ENCODE measurements at regions not wholly inside any gene's neighbourhood (a gene's known extent, or its start where the extent isn't known, plus 50 kb on each side); places are given as distances from the start of the nearest gene placed in this dataset.

GRCh38 chr9:81082221-81082620, 607.1 kb downstream of the TLE1 start:
- Histone ChIP-seq H3K27me3 (no peaks in the 10 kb centered on the region), H3K4me3 (no peak overlapping the region), H3K27ac (no peak overlapping the region), H3K9me3 (no peaks in the 10 kb centered on the region), H3K4me1 (no peaks in the 10 kb centered on the region), H3K36me3 (no peaks in the 10 kb centered on the region)
- ATAC-seq, result no peak
- in situ Hi-C loops (cut with MboI; ENCODE audit: low sequenced_read_pairs in 4 of 4) (no loop called here), intact Hi-C loops (cut with DNase I; ENCODE audit: low total_unique reads) (no loop called here)
- TF ChIP-seq CTCF (IDR thresholded peaks at IDR 0.05 in 4 of 5, conservative IDR thresholded peaks at IDR 0.05 in 1 of 5), result no peak
- TF ChIP-seq POLR2A (IDR thresholded peaks at IDR 0.05), result no peak
- no peak for DNase-seq

GRCh38 chr9:81080900-81081299, 608.4 kb downstream of the TLE1 start:
- H3K4me3 ChIP-seq, result no peak overlapping the region
- in situ Hi-C loops (cut with MboI; ENCODE audit: low sequenced_read_pairs in 4 of 4), result no loop called here
- no peaks in the 10 kb centered on the region for H3K9me3 ChIP-seq
- no peaks in the 10 kb centered on the region for H3K36me3 ChIP-seq
- DNase-seq (no peak), ATAC-seq (no peak)
- no peak overlapping the region for H3K27ac ChIP-seq
- intact Hi-C loops (cut with DNase I; ENCODE audit: low total_unique reads), result no loop called here
- H3K4me1 ChIP-seq, result no peaks in the 10 kb centered on the region
- TF ChIP-seq CTCF (IDR thresholded peaks at IDR 0.05 in 4 of 5, conservative IDR thresholded peaks at IDR 0.05 in 1 of 5) (no peak), POLR2A (IDR thresholded peaks at IDR 0.05) (no peak)
- no peaks in the 10 kb centered on the region for H3K27me3 ChIP-seq

GRCh38 chr9:81080185-81080584, 609.2 kb downstream of the TLE1 start:
- no peak for DNase-seq
- in situ Hi-C loops (cut with MboI; ENCODE audit: low sequenced_read_pairs in 4 of 4), result no loop called here

GRCh38 chr9:81079055-81079454, 610.3 kb downstream of the TLE1 start:
- intact Hi-C loops (cut with DNase I; ENCODE audit: low total_unique reads) (no loop called here), in situ Hi-C loops (cut with MboI; ENCODE audit: low sequenced_read_pairs in 4 of 4) (no loop called here)
- TF ChIP-seq CTCF (IDR thresholded peaks at IDR 0.05 in 4 of 5, conservative IDR thresholded peaks at IDR 0.05 in 1 of 5), result no peak
- TF ChIP-seq POLR2A (IDR thresholded peaks at IDR 0.05), result no peak
- H3K4me3 ChIP-seq, result no peak overlapping the region
- no peak overlapping the region for H3K27ac ChIP-seq
- DNase-seq (no peak), ATAC-seq (no peak)
- H3K27me3 ChIP-seq, result no peaks in the 10 kb centered on the region
- H3K4me1 ChIP-seq, result no peaks in the 10 kb centered on the region
- no peaks in the 10 kb centered on the region for H3K36me3 ChIP-seq
- H3K9me3 ChIP-seq, result no peaks in the 10 kb centered on the region

More at GRCh38 chr9:81080185-81080584, 609.2 kb downstream of the TLE1 start:
- ATAC-seq, result no peak
- no peak for TF ChIP-seq POLR2A (IDR thresholded peaks at IDR 0.05)
- Histone ChIP-seq H3K27me3 (no peaks in the 10 kb centered on the region), H3K9me3 (no peaks in the 10 kb centered on the region), H3K27ac (no peak overlapping the region), H3K4me1 (no peaks in the 10 kb centered on the region), H3K4me3 (no peak overlapping the region), H3K36me3 (no peaks in the 10 kb centered on the region)
- intact Hi-C loops (cut with DNase I; ENCODE audit: low total_unique reads), result no loop called here

- TF ChIP-seq POLR2A (IDR thresholded peaks at IDR 0.05) (no peak), CTCF (IDR thresholded peaks at IDR 0.05 in 4 of 5, conservative IDR thresholded peaks at IDR 0.05 in 1 of 5) (no peak)
- Histone ChIP-seq H3K27me3 (no peaks in the 10 kb centered on the region), H3K4me1 (no peaks in the 10 kb centered on the region), H3K27ac (no peak overlapping the region), H3K36me3 (no peaks in the 10 kb centered on the region), H3K9me3 (no peaks in the 10 kb centered on the region), H3K4me3 (no peak overlapping the region)
- DNase-seq, result no peak
- in situ Hi-C loops (cut with MboI; ENCODE audit: low sequenced_read_pairs in 4 of 4), result no loop called here
- no peak for ATAC-seq
- intact Hi-C loops (cut with DNase I; ENCODE audit: low total_unique reads), result no loop called here
Observed at GRCh38 chr9:81078555-81078954, 610.8 kb downstream of the TLE1 start.
